Activated CD8-positive, alpha-beta memory T cell treated with anti-CD3 and anti-CD28 coated beads, Interleukin-2, amount 50 U/mL, for 48 hours (primary cell): ENCODE measurements at regions not wholly inside any gene's neighbourhood (a gene's known extent, or its start where the extent isn't known, plus 50 kb on each side); places are given as distances from the start of the nearest gene placed in this dataset.

ENCODE experiments used
- DNase-seq: peaks from one replicate; pipeline ENCODE4 v3.0.0-alpha.2; 2020

- DNase-seq: peak; percentile 88
Measured at GRCh38 chr6:166106076-166106686, 61.5 kb downstream of the TBXT start.

- DNase-seq: no peak
Measured at GRCh38 chr6:166105341-166106075, 62.1 kb downstream of the TBXT start.

DNA sequence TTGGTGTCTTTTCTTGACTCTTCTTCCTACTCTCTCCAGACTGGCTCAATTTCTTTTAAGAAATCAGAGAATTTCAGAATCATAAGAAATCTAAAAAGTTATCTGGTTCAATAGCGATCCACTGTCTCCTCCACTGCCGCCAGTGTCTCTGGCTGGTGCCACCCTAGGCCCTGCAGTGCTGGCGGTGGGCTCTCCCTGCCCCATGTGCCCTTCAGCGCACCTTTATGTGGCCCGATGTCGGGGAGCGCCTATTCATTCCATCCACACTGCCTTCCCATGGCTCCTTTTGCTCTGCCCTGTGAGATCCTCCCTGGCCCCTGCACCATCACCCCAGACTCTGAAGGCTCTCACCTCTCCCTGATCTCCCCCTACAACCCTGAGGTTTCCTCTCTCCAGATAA is 62.8 kb downstream of the TBXT start:
- no peak for DNase-seq

DNA sequence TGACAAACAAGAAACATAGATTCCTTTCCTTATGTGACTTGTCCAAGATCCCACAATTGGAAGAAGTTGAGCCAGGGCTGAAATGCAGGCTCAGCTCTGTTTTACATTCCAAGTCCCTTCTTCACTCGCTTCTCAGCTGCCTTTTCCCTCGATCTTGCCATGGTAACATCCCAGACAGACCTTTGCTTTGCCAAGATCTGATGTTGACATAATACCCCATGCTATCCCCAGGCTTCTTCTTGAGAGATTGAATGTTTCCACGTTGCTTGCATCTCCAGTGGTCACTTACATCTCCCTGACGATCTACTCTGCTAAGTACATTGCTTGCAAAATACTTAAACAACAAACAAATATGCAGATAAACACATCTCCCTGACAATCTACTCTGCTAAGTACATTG is 63.5 kb downstream of the TBXT start:
- no peak for DNase-seq

- no peak for DNase-seq
Measured at GRCh38 chr6:166101819-166102419, 65.7 kb downstream of the TBXT start.

- DNase-seq: peak; percentile 87
Measured at GRCh38 chr6:166097914-166098522, 69.6 kb downstream of the TBXT start.

DNA sequence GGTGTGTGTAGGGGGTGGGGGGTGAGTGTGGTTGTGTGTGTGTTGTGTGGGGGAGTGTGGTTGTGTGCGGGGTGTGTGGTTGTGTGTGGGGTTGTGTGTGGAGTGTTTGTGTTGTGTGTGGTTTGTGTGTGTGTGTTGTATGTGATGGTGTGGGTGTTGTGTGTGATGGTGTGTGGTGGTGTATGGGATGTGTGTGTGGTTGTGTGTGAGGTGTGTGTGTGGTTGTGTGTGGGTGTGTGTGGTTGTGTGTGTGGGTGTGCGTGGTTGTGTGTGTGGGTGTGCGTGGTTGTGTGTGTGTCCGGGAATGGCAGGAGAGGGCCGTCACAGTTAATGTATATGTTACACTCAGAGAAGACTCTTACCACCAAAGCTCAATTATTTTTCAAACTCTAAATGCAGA is 79.8 kb downstream of the TBXT start:
- no peak for DNase-seq

DNA sequence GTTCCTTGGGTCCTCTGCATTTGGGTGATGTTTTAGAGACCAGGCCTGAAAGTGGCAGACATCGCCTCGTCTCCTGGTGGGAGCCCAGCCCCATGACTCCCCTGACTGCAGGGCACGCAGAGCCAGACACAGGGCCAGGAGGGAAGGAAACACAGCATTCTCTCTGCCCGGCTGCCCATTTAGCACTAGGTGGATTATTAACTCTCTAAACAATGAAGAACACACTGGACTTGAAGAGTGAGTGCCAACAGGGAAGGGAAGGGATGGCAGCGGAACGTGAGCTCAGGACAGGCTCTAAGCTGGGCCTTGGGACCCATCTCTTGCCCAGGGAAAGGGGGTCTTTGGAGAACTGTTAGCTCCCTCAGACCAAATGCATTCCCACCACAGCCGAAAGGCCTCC is 80.4 kb downstream of the TBXT start:
- DNase-seq: no peak

- no peak for DNase-seq
Measured at GRCh38 chr6:166085500-166085899, 82.2 kb downstream of the TBXT start.

GRCh38 chr6:166084951-166085350 is 82.7 kb downstream of the TBXT start:
- no peak for DNase-seq

DNA sequence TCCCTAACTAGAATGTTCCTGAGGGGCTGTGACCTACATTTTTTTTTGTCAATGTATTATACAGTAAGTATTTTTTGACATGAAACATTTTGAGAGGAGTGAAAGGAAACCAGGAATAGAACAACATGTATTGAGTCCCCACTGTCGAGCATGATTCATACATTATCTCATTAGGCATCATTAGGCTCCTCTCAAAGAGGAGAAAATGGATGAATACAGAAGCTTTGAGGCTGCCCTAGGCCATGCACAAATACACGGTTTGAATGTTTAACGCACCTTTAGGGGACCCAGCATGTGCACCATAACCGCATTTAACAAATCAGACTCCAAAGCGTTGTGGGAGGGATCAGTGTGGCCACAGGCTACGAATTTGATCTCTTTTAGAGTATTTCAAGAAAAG is 87.8 kb downstream of the TBXT start:
- DNase-seq: no peak

GRCh38 chr6:166078294-166078693 is 89.4 kb downstream of the TBXT start:
- no peak for DNase-seq

- DNase-seq: no peak
Measured at GRCh38 chr6:166076625-166077024, 91.0 kb downstream of the TBXT start.

- DNase-seq: no peak
Measured at GRCh38 chr6:166075925-166076324, 91.7 kb downstream of the TBXT start.

DNA sequence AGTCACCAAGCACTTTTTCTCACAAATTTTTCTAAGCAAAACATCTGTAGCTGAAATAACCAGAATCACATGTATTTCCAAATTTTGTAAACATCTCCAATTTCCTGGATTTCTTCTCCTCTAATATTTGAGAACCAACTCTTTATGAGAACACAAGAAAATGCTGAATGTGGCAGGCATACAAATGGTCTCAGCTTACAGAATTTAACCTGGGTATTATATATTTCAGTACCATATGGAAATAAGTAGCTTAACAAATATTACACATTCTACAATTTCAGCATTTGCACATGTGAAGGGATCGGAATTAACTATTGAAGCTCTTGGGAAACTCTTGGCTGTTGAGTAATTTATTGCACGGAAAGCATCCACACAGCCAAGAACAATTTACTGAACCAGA is 92.5 kb downstream of the TBXT start:
- DNase-seq: no peak

- no peak for DNase-seq
Measured at GRCh38 chr6:166073082-166073481, 94.6 kb downstream of the TBXT start.

DNA sequence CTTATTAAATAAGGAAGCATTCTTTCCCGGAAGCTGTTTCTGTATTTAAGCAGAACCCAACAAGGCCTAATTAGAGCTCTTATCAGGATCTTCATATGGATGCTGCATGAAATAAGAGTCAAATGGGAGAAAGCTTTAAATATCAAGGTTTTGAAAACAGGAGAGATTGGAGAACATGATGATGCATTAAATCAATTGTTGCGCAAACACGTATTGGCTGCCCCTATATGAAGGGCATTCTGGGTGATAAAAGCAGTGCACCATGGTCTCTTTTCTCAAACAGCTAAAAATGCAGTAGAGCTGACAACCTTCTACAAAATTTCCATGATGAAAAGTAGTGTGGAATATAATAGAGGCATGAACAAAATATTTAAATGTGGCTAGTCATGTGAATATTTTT is 98.9 kb downstream of the TBXT start:
- no peak for DNase-seq

DNA sequence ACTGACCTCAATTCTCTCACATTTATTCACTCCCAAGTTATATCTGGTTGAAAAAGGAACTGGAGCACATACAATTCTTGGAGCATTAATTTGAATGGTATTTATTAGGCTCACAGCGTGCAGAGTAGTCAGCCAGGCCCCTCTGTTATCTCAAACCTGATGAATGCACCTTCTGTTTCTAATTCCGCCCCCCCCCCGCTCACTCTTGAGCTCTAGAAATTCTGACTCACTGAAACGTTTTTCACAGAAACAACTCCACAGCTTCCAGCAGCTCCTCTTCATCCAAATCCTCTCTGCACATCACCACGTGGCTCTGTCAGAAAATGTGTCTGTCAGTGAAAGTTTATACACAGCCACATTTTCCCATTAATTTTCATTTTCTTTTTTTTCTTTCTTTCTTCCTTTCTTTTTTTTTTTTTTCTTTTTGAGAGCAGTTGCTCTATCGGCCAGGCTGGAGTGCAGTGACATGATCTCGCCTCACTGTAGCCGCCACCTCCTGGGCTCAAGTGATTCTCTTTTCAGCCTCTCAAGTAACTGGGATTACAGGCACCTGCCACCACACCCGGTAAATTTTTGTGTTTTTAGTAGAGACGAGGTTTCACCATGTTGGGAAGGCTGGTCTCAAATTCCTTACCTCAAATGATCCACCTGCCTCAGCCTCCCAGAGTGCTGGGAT is 109.4 kb downstream of the TBXT start:
- DNase-seq: no peak

DNA sequence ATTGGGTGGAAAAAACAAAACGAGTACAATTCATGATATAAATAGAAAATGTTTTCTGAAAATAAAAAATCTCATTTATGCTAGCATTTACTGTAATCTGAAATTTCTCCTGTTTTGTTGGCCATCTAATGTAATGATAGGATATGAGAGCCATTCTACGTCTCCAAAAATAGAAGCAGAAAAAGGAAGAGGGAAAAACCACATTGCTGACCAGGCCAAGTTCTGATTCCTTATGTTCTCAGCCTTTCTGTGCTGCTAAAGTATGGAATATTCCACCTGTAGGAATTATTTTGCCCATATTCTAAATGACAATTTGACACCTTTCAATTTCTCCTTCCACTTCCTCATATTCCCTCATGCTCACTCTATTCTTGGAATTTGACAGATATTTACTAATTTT is 110.2 kb downstream of the TBXT start:
- DNase-seq: no peak

DNA sequence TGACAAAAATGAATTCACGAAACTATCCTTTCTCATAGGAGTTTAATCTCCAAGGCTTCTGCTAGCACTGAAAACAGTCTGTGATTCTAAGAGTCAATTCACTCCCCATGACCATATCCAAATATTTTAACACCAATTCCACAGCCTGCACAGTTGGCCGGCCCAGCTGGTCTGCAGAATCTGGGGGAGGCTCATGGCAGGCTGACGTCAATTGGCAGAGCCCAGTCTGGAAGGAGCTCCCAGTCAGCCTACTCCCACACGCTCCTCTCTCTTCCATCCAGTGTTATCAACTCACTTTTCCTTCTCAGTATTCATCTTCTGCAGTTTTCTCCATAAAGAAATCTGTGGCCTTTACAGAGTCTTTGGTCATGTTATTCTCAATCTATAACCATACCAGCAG is 111.0 kb downstream of the TBXT start:
- no peak for DNase-seq

- DNase-seq: no peak
Measured at GRCh38 chr6:166055801-166056200, 111.8 kb downstream of the TBXT start.

DNA sequence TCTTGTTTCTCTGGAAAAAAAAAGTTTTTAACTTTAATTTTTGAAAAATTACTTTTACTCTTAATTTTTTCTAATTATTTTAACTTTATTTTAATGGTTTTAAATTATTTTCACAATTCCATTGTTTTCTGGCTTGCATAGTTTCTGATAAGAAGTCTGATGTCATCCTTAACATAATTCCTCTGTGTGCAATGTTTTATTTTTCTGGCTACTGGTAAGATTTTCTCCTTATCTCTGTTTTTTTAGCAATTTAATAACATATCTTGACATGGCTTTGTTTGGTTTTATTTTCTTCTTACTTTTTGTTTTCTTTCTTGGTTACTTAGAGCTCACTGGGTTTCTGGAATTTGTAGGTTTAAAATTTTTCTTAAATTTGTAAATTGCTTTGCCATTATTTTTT is 114.8 kb downstream of the TBXT start:
- DNase-seq: no peak

GRCh38 chr6:166050559-166050958 is 117.1 kb downstream of the TBXT start:
- no peak for DNase-seq

GRCh38 chr6:166046982-166047381 is 120.7 kb downstream of the TBXT start:
- DNase-seq: no peak
